ENCODE measurements at regions not wholly inside any gene's neighbourhood (a gene's known extent, or its start where the extent isn't known, plus 50 kb on each side); places are given as distances from the start of the nearest gene placed in this dataset.

GRCh38 chr12:127239781-127240180 lies 1027.2 kb upstream of the TMEM132C start:
- Histone ChIP-seq H3K4me3 (replicated peaks; ENCODE audit: insufficient read depth, low read length) (no peak overlapping the region), H3K27me3 (ENCODE audit: insufficient read depth, poor library complexity, severe bottlenecking) (no peaks in the 10 kb centered on the region), H3K27ac (replicated peaks) (no peak overlapping the region)
- no peak for DNase-seq (ENCODE audit: low read depth in 1 of 2, low spot score in 1 of 2)
- no peak for TF ChIP-seq GABPA (IDR thresholded peaks at IDR 0.05; ENCODE audit: low read depth)
- TF ChIP-seq REST (IDR thresholded peaks at IDR 0.05; ENCODE audit: insufficient replicate concordance, low read depth) = no peak
- TF ChIP-seq CTCF (IDR thresholded peaks at IDR 0.05; ENCODE audit: insufficient read depth, low read length) = no peak
- no peak for TF ChIP-seq SPI1 (IDR thresholded peaks at IDR 0.05; ENCODE audit: borderline replicate concordance, low read depth)
- no peak for TF ChIP-seq POLR2AphosphoS5 (IDR thresholded peaks at IDR 0.05; ENCODE audit: low read depth)

- TF ChIP-seq CTCF (IDR thresholded peaks at IDR 0.05; ENCODE audit: insufficient read depth, low read length) (no peak), REST (IDR thresholded peaks at IDR 0.05; ENCODE audit: insufficient replicate concordance, low read depth) (no peak)
- Histone ChIP-seq H3K27ac (replicated peaks) (no peak overlapping the region), H3K4me3 (replicated peaks; ENCODE audit: insufficient read depth, low read length) (no peak overlapping the region), H3K27me3 (ENCODE audit: insufficient read depth, poor library complexity, severe bottlenecking) (no peaks in the 10 kb centered on the region)
- DNase-seq (ENCODE audit: low read depth in 1 of 2, low spot score in 1 of 2) = no peak
Observed at GRCh38 chr12:127240249-127240929, 1026.6 kb upstream of the TMEM132C start.

GRCh38 chr12:127241072-127241817 lies 1025.7 kb upstream of the TMEM132C start:
- Histone ChIP-seq H3K27me3 (ENCODE audit: insufficient read depth, poor library complexity, severe bottlenecking) (no peaks in the 10 kb centered on the region), H3K27ac (replicated peaks) (no peak overlapping the region), H3K4me3 (replicated peaks; ENCODE audit: insufficient read depth, low read length) (no peak overlapping the region)
- DNase-seq (ENCODE audit: low read depth in 1 of 2, low spot score in 1 of 2) = no peak
- no peak for TF ChIP-seq POLR2AphosphoS5 (IDR thresholded peaks at IDR 0.05; ENCODE audit: low read depth)
- TF ChIP-seq SPI1 (IDR thresholded peaks at IDR 0.05; ENCODE audit: borderline replicate concordance, low read depth) = no peak
- TF ChIP-seq REST (IDR thresholded peaks at IDR 0.05; ENCODE audit: insufficient replicate concordance, low read depth) = no peak
- TF ChIP-seq GABPA (IDR thresholded peaks at IDR 0.05; ENCODE audit: low read depth) = no peak
- TF ChIP-seq CTCF (IDR thresholded peaks at IDR 0.05; ENCODE audit: insufficient read depth, low read length) = no peak

All from HL-60 (cell line).